ENCODE measurements at regions not wholly inside any gene's neighbourhood (a gene's known extent, or its start where the extent isn't known, plus 50 kb on each side); places are given as distances from the start of the nearest gene placed in this dataset.
"Not testable (repeated sequence)": the region's sequence is repeated elsewhere in the genome, so short reads cannot be mapped to it uniquely, and the experiment has no call there.

DNA sequence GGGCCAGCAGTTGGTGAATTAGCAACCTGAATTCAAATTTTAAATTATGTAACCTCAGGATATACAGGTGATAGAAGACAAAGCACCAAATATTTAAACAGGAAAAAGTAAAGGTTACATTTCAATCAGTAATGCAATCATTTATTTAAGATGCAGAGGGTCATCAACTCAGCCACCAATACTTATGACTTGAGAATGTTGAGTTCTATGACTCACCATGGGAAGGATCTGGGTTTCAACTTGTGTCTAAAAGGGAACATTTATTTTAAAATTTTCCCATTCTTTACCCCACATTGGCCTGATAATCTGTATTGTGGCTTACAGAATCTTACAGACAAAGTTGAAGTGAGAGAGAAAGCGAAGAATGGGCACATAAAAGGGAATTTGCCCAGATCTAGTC, 418.0 kb downstream of the NDFIP2 start:
- ATAC-seq (ENCODE audit: low read depth): no peak
- no peak overlapping the region for H3K27ac Mint-ChIP-seq
- POLR2A ChIA-PET: no interaction called here
- H3K27me3 Mint-ChIP-seq: no peaks in the 10 kb centered on the region
- no peaks in the 10 kb centered on the region for H3K36me3 Mint-ChIP-seq
- no peaks in the 10 kb centered on the region for H3K9me3 Mint-ChIP-seq
- no peak overlapping the region for H3K4me3 Mint-ChIP-seq
- DNase-seq: no peak
- H3K4me1 Mint-ChIP-seq: peaks cover 2% of the 10 kb centered on the region

DNA sequence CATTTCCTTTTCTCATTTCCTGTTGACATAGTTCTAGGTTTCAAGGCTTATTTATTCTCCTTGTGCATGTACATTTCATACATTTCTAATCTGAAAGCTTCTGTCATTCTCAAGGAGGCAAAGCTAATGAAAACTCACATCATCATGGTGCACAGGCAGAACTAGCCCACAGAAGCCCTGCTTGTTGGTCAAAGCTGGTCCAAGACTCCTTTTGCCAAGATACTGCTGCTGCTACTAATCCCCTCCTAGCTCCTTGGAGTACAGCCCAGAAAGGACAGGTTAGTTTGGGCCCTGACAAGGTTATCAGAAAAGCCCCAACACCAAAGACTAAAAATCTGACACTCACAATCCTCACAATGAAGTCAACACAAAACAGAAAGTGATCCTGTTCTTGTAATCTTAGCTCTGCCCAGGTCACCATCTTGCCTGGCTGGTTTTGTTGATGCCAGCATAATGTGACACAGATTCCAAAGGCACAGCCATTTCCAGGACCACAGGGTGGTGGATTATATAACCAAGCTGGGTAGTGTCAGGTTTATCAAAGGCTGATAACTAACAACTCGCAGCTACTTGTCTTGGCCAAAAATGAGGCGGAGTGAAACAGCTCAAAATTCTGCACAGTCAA, 417.4 kb downstream of the NDFIP2 start:
- H3K4me3 Mint-ChIP-seq: no peak overlapping the region
- peaks cover 2% of the 10 kb centered on the region for H3K4me1 Mint-ChIP-seq
- no peak overlapping the region for H3K27ac Mint-ChIP-seq
- ATAC-seq (ENCODE audit: low read depth): no peak
- no peaks in the 10 kb centered on the region for H3K27me3 Mint-ChIP-seq
- POLR2A ChIA-PET: no interaction called here
- no peaks in the 10 kb centered on the region for H3K36me3 Mint-ChIP-seq
- no peak for DNase-seq
- no peaks in the 10 kb centered on the region for H3K9me3 Mint-ChIP-seq

DNA sequence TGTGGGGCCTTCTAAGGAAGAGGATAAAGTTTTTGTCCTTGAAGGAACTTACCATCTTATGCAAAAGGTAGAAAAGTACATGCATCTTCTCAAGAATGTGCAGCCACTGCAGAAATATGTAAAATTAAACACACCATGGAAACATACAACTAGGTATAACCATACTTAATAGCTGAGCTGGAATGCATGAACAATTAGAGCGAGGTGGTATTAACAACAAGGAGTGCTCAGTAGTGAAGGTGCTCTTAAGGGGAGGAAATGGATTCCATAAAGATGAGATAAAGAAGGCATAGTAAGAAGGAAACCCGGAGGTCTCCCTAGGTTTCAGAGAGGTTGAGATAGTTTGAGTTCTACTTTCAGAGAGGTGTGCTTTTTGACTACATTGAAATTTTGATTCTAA, 415.9 kb downstream of the NDFIP2 start:
- ATAC-seq (ENCODE audit: low read depth): no peak
- DNase-seq: no peak
- no peak overlapping the region for H3K4me3 Mint-ChIP-seq
- no peaks in the 10 kb centered on the region for H3K9me3 Mint-ChIP-seq
- H3K4me1 Mint-ChIP-seq: peaks cover 2% of the 10 kb centered on the region
- H3K36me3 Mint-ChIP-seq: no peaks in the 10 kb centered on the region
- POLR2A ChIA-PET: no interaction called here
- no peak overlapping the region for H3K27ac Mint-ChIP-seq
- no peaks in the 10 kb centered on the region for H3K27me3 Mint-ChIP-seq

DNA sequence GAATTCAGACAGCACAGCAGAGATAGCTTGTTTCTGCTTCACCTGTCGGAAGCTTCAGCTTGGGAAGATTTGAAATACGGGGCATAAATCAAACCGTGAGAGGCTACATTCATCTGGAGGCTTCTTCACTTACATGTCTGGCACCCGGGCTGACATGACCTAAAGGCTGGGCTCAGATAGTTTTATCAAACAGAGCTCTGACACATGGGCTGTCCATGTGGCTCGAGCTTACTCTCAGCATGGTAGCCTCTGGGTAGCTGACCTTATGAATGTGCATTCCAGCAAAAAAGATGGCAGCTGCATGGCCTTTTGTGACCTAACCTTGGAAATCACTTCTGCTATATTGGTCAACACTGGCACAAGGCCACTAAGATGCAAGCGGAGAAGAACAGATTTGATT, 414.5 kb downstream of the NDFIP2 start:
- H3K4me1 Mint-ChIP-seq: peaks cover 2% of the 10 kb centered on the region

DNA sequence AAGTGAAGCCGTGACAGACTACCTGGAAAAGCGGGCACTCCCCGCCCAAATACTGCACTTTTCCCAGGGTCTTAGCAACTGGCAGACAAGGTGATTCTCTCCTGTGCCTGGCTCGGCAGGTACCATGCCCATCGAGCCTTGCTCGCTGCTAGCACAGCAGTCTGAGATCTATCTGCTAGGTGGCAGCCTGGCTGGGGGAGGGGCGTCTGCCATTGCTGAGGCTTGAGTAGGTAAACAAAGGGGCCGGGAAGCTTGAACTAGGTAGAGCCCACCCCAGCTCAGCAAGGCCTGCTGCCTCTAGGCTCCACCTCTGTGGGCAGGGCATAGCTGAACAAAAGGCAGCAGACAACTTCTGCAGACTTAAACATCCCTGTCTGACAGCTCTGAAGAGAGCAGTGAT, 406.3 kb downstream of the NDFIP2 start:
- ATAC-seq (ENCODE audit: low read depth); H3K4me3 Mint-ChIP-seq; H3K27ac Mint-ChIP-seq; H3K9me3 Mint-ChIP-seq; H3K36me3 Mint-ChIP-seq; DNase-seq; POLR2A ChIA-PET; H3K4me1 Mint-ChIP-seq; H3K27me3 Mint-ChIP-seq: not testable (repeated sequence)

More for the DNA sequence above, 414.5 kb downstream of the NDFIP2 start:
- DNase-seq: no peak
- Mint-ChIP-seq H3K9me3 (no peaks in the 10 kb centered on the region), H3K4me3 (no peak overlapping the region), H3K36me3 (no peaks in the 10 kb centered on the region), H3K27ac (no peak overlapping the region), H3K27me3 (no peaks in the 10 kb centered on the region)
- POLR2A ChIA-PET: no interaction called here
- ATAC-seq (ENCODE audit: low read depth): no peak

DNA sequence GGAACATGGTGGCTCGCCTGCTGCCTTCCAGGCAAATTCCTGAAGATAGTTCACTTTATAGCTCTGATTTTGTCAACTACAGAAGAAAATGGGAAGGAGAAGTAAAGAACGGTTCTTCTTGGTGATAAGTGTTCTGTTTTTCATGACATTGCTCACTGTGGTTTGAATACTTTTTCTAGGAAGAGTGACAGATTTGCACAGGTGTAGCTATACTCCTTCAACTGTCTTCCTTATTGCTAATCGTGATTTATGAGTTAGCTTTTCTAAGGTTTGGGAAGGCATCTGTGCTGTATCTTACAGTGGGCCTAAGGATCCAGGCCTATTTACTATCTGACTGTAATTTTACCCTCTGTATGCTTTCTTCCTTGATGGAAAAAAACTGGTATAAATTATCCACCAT, 405.6 kb downstream of the NDFIP2 start:
- ATAC-seq (ENCODE audit: low read depth) (no peak), DNase-seq (no peak)
- H3K4me3 Mint-ChIP-seq: no peak overlapping the region
- H3K36me3 Mint-ChIP-seq: no peaks in the 10 kb centered on the region
- no peak overlapping the region for H3K27ac Mint-ChIP-seq
- POLR2A ChIA-PET: no interaction called here
- no peaks in the 10 kb centered on the region for H3K27me3 Mint-ChIP-seq
- H3K9me3 Mint-ChIP-seq: no peaks in the 10 kb centered on the region
- H3K4me1 Mint-ChIP-seq: no peaks in the 10 kb centered on the region

DNA sequence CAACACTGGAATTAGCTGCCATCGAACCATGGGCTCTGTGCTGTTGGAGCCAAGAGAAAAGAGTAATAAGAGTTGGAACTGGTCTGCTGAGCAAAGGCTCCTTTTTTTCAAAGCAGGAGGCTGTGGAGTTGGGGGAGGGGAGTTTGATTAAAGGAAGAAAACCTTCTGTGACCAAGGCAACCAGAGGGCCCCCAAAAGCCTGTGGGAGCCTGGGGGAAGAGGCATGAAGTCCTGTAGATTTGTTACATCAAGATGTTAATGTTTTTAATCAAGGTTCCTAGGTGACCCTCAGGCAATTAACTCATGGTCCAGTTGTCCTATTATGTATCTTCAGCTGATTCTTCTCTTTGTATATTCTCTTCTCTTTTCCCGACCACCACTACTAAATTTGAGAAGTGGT, 403.9 kb downstream of the NDFIP2 start:
- Mint-ChIP-seq H3K27ac (no peak overlapping the region), H3K27me3 (no peaks in the 10 kb centered on the region), H3K4me1 (no peaks in the 10 kb centered on the region), H3K9me3 (no peaks in the 10 kb centered on the region), H3K36me3 (no peaks in the 10 kb centered on the region), H3K4me3 (no peak overlapping the region)
- POLR2A ChIA-PET: no interaction called here
- ATAC-seq (ENCODE audit: low read depth): no peak
- DNase-seq: no peak

DNA sequence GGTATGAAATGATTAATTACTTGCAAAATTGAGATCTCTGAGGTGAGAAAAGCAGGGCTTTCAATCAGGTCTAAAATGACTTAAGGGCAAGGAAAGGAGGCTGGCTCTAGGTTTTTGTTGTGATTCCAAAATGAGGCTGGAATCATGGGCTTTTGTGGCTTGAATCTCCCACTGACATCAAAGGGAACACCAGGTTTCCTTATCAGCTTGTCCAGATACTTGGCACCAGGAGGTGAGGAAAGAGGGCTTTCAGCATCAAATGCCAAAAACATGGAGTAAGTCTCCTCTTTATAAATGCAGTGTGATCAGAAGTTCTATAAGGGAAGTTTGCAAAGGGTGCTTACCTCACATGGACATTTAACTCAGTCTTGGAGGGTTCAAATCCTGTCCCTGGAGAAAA, 402.3 kb downstream of the NDFIP2 start:
- ATAC-seq (ENCODE audit: low read depth): no peak

DNA sequence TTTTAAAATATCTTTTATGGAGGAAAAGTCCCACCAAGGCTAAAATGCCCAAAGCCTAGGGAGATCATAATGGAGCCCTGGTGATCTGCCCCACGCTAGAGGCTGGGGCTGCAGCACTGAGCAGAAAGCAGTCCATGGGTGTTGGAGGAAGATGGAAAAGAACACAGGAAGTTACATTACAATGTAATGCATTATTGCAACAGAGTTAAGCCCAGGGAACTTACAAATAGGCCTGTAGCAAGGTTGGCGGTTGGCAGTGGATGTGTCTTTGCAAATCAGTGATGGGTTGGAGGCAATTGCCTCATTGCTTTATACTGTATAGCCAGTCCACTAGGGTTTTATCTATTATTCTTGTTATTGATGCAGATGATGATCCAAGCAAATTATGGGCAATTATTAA, 399.9 kb downstream of the NDFIP2 start:
- ATAC-seq (ENCODE audit: low read depth) (no peak), DNase-seq (no peak)
- Mint-ChIP-seq H3K9me3 (no peaks in the 10 kb centered on the region), H3K27ac (no peak overlapping the region), H3K36me3 (no peaks in the 10 kb centered on the region), H3K4me3 (no peak overlapping the region), H3K4me1 (no peaks in the 10 kb centered on the region), H3K27me3 (no peaks in the 10 kb centered on the region)
- POLR2A ChIA-PET: no interaction called here

More for the DNA sequence above, 402.3 kb downstream of the NDFIP2 start:
- POLR2A ChIA-PET: no interaction called here
- Mint-ChIP-seq H3K27ac (no peak overlapping the region), H3K36me3 (no peaks in the 10 kb centered on the region), H3K9me3 (no peaks in the 10 kb centered on the region), H3K27me3 (no peaks in the 10 kb centered on the region), H3K4me1 (no peaks in the 10 kb centered on the region), H3K4me3 (no peak overlapping the region)
- no peak for DNase-seq

DNA sequence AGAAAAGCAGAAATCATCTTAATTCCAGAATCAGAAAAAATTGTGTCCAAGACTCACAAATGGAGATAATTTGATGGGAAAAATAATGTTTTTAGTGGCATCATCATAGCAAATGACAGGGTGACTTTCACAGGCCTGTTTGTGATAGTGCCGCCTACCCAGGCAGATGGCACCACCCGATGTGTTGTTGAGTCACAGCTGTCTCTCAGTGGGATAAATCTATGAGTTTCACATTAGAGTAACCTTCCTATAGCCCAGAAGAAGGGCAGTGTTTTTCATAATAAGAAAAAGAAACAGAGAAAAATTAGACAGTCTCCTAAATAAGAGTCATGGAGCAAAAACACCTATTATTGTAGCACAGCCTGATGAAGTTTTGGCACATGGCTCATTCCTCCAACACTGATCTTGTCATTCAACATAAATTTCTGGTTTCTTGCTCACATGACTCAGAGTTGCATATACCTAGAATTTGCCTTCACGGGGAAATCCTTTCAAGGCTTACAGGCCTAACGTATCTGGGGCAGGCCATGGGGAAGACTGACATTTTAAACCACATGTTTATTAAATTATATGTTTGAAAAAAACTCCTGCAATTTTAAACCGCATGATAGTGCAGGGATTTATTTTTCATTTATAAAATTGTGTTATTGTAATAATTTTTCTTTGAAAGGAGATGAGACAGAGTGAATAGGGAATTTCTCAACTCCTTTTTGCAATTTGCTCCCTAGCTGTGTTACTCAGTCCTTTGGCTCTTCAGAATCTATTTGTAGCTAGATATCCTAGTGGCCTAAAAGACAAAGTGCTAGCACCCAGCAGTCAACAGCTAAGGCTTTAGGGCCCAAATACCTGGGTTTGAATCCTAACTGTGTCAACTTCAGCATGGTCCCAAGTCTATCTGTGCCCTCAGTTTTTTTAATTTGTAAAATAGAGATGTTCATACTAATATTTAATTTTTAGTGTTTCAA, 393.7 kb downstream of the NDFIP2 start:
- no peaks in the 10 kb centered on the region for H3K4me1 Mint-ChIP-seq
- H3K27ac Mint-ChIP-seq: no peak overlapping the region
- POLR2A ChIA-PET: no interaction called here
- no peaks in the 10 kb centered on the region for H3K36me3 Mint-ChIP-seq
- no peaks in the 10 kb centered on the region for H3K9me3 Mint-ChIP-seq
- no peaks in the 10 kb centered on the region for H3K27me3 Mint-ChIP-seq
- ATAC-seq (ENCODE audit: low read depth) (no peak), DNase-seq (no peak)
- no peak overlapping the region for H3K4me3 Mint-ChIP-seq

DNA sequence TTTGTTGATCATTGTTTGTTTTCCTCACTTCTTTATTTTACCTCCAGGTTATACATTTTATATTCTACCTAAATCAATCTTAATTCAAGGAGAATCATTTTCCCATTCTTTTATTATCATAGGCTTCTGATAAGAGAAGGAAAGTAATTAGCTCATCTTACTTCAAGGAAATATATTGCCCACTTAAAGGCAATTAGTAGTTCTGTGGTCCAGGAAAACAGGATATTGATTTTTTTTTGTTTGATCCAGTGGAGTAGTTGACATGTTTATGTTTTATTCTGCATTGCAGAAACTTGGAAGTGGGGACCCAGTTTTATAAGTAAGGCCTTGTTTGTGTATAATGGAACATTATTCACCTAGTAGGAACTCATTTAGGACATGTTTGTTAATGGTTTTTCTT, 390.6 kb downstream of the NDFIP2 start:
- H3K27ac Mint-ChIP-seq: no peak overlapping the region
- no peaks in the 10 kb centered on the region for H3K36me3 Mint-ChIP-seq
- no peak overlapping the region for H3K4me3 Mint-ChIP-seq
- no peaks in the 10 kb centered on the region for H3K27me3 Mint-ChIP-seq
- ATAC-seq (ENCODE audit: low read depth): no peak
- H3K9me3 Mint-ChIP-seq: no peaks in the 10 kb centered on the region
- POLR2A ChIA-PET: no interaction called here
- no peak for DNase-seq
- H3K4me1 Mint-ChIP-seq: no peaks in the 10 kb centered on the region

DNA sequence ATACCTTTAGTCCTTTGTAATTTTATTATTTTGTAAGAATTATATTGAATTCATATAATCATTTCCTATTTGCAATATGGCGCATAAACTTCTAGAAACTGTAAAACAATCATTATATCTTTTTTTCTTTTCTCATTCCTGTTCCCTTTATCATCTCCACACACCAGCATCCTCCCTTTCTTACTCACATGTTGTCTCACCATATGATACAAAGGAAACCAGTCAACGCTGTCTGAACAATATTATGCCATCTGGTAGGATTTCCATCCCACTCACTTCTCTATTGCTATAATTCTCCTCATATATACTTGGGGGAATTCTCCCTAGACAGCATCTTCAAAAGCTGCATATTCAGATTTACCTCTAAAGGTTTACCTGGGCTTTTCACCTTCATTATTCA, 389.8 kb downstream of the NDFIP2 start:
- ATAC-seq (ENCODE audit: low read depth) (no peak), DNase-seq (no peak)
- Mint-ChIP-seq H3K27me3 (no peaks in the 10 kb centered on the region), H3K36me3 (no peaks in the 10 kb centered on the region), H3K4me3 (no peak overlapping the region), H3K4me1 (no peaks in the 10 kb centered on the region), H3K9me3 (no peaks in the 10 kb centered on the region), H3K27ac (no peak overlapping the region)
- POLR2A ChIA-PET: no interaction called here

DNA sequence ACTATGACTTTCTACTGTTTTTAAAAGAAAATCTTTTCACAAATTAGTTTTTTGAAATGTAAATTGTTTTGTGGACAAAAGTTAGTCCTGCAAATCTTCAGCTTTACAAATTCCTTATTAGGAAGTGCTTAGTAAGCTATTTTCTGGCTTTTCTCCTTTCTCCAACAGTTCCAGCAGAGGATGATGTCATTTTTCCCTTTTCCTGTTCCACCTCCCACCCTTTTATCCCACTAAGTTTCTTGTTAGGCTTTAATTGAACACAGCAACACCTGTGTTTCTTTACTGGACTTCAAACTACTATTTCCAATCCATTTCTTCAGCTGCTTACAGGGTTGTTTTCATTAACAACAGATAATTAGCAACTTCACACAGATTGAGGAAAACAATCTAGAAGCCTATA, 389.2 kb downstream of the NDFIP2 start:
- no peak for DNase-seq
- POLR2A ChIA-PET: no interaction called here
- Mint-ChIP-seq H3K9me3 (no peaks in the 10 kb centered on the region), H3K4me1 (no peaks in the 10 kb centered on the region), H3K27ac (no peak overlapping the region), H3K4me3 (no peak overlapping the region), H3K27me3 (no peaks in the 10 kb centered on the region), H3K36me3 (no peaks in the 10 kb centered on the region)
- ATAC-seq (ENCODE audit: low read depth): no peak

DNA sequence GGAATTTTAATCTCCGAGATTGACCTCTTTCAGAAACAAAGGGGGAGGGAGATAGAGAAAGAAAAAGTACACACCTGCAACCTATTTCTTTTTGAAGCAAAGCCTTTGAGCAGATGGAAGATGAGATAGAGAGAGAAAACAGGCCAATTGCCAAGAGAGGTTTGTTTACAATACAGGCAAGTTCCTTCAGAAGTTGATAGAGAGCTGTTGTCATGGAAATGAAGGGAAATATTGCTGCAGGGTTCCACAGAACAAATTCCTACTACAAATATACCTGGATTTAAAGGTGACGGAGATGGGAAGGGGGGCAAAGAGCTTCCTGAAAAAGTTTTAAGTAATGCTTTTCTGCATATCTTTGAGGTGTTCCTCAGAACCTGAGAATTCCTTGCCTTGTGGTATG, 388.4 kb downstream of the NDFIP2 start:
- Mint-ChIP-seq H3K27me3 (no peaks in the 10 kb centered on the region), H3K27ac (no peak overlapping the region), H3K4me1 (no peaks in the 10 kb centered on the region), H3K9me3 (no peaks in the 10 kb centered on the region), H3K4me3 (no peak overlapping the region), H3K36me3 (no peaks in the 10 kb centered on the region)
- DNase-seq: no peak
- no peak for ATAC-seq (ENCODE audit: low read depth)
- POLR2A ChIA-PET: no interaction called here

Data from activated naive CD8-positive, alpha-beta T cell treated with anti-CD3 and anti-CD28 coated beads, Interleukin-2, amount 10 ng/mL, durations not matched to agents 7 days and 5 days (primary cell).